WTC11 (cell line): ENCODE measurements at regions not wholly inside any gene's neighbourhood (a gene's known extent, or its start where the extent isn't known, plus 50 kb on each side); places are given as distances from the start of the nearest gene placed in this dataset.

Source experiments
- ATAC-seq: fragments of 200-7000 bp; cut with Tn5 transposase; 2 replicates; pipeline ENCODE4 v1.10.0; 2021; ENCODE audit warnings: mild to moderate bottlenecking, moderate library complexity
- CTCF ChIA-PET: fragments of 300-600 bp; sonication (Branson Sonifier 250); formaldehyde crosslinking; loops from one replicate; lab custom pipeline; 2021; ENCODE audit warnings: antibody characterized with exemption; lab: Charles Lee
- POLR2A ChIA-PET: fragments of 350-600 bp; sonication (Branson Sonifier 250); formaldehyde crosslinking; loops from one replicate; lab custom pipeline; 2021; ENCODE audit warnings: antibody characterized with exemption; lab: Charles Lee
- DNase-seq: peaks from one replicate; pipeline ENCODE4 v3.0.0; 2021; ENCODE audit warnings: low spot score
- H3K27ac Mint-ChIP-seq: 2 replicates; pipeline ENCODE4 v1.8.0; 2021; ENCODE audit warnings: mixed read lengths
- H3K27me3 Mint-ChIP-seq: 2 replicates; pipeline ENCODE4 v1.8.0; 2021; ENCODE audit warnings: low read depth, mild to moderate bottlenecking, moderate library complexity, mixed read lengths
- H3K36me3 Mint-ChIP-seq: 2 replicates; pipeline ENCODE4 v1.8.0; 2021; ENCODE audit warnings: mixed read lengths
- H3K4me1 Mint-ChIP-seq: 2 replicates; pipeline ENCODE4 v1.8.0; 2022; ENCODE audit warnings: mixed read lengths
- H3K4me3 Mint-ChIP-seq: 2 replicates; pipeline ENCODE4 v1.8.0; 2021; ENCODE audit warnings: mild to moderate bottlenecking, moderate library complexity, mixed read lengths
- H3K9me3 Mint-ChIP-seq: 2 replicates; pipeline ENCODE4 v1.8.0; 2021; ENCODE audit warnings: mixed read lengths
- ATF3 ChIP-seq: sonication (generic); formaldehyde crosslinking; conservative IDR thresholded peaks from 2 replicates; pipeline ENCODE4 v1.8.1; 2022; ENCODE audit warnings: mild to moderate bottlenecking, missing genetic modification reagents
- EMX1 ChIP-seq: fragments of 250-450 bp; sonication (Bioruptor Pico); IDR thresholded peaks from 2 replicates; pipeline ENCODE4 v1.8.0; 2021; ENCODE audit warnings: mild to moderate bottlenecking
- ESRRA ChIP-seq: sonication (generic); formaldehyde crosslinking; IDR thresholded peaks from 2 replicates; pipeline ENCODE4 v1.8.1; 2022; ENCODE audit warnings: mild to moderate bottlenecking, missing genetic modification reagents, borderline replicate concordance
- FOXJ3 ChIP-seq: sonication (generic); formaldehyde crosslinking; IDR thresholded peaks from 2 replicates; pipeline ENCODE4 v1.9.0; 2021; ENCODE audit warnings: missing genetic modification reagents, mild to moderate bottlenecking, borderline replicate concordance
- GRHL2 ChIP-seq: fragments of 250-450 bp; sonication (Bioruptor Pico); IDR thresholded peaks from 2 replicates; pipeline ENCODE4 v1.8.0; 2022; ENCODE audit warnings: mild to moderate bottlenecking, moderate library complexity; ENCODE audit not compliant: insufficient replicate concordance, severe bottlenecking
- GTF2I ChIP-seq: fragments of 250-450 bp; sonication (Bioruptor Pico); conservative IDR thresholded peaks from 2 replicates; pipeline ENCODE4 v1.4.0; 2021; ENCODE audit warnings: mild to moderate bottlenecking
- IRF2 ChIP-seq: sonication (generic); formaldehyde crosslinking; IDR thresholded peaks from 2 replicates; pipeline ENCODE4 v1.8.0; 2022; ENCODE audit warnings: low read depth, missing genetic modification reagents, borderline replicate concordance
- JAZF1 ChIP-seq: fragments of 250-450 bp; sonication (Bioruptor Pico); IDR thresholded peaks from 2 replicates; pipeline ENCODE4 v1.9.0; 2021; ENCODE audit warnings: moderate library complexity, mild to moderate bottlenecking, inconsistent platforms
- KAT7 ChIP-seq: sonication (generic); formaldehyde crosslinking; IDR thresholded peaks from 2 replicates; pipeline ENCODE4 v1.8.1; 2023; ENCODE audit warnings: missing genetic modification reagents, mild to moderate bottlenecking, borderline replicate concordance
- MAX ChIP-seq: sonication (generic); formaldehyde crosslinking; IDR thresholded peaks from 2 replicates; pipeline ENCODE4 v1.8.0; 2022; ENCODE audit warnings: mild to moderate bottlenecking, missing genetic modification reagents
- NR1H2 ChIP-seq: sonication (generic); formaldehyde crosslinking; IDR thresholded peaks from 2 replicates; pipeline ENCODE4 v1.9.0; 2021; ENCODE audit warnings: mild to moderate bottlenecking, moderate library complexity, missing genetic modification reagents
- PREB ChIP-seq: sonication (generic); formaldehyde crosslinking; IDR thresholded peaks from 2 replicates; pipeline ENCODE4 v1.8.1; 2022; ENCODE audit warnings: mild to moderate bottlenecking, missing genetic modification reagents, moderate library complexity, borderline replicate concordance
- STAT6 ChIP-seq: sonication (generic); formaldehyde crosslinking; conservative IDR thresholded peaks from 2 replicates; pipeline ENCODE4 v1.8.1; 2023; ENCODE audit warnings: mild to moderate bottlenecking, low read depth, missing genetic modification reagents, moderate library complexity
- TEAD1 ChIP-seq: sonication (generic); formaldehyde crosslinking; IDR thresholded peaks from 2 replicates; pipeline ENCODE4 v1.8.0; 2022; ENCODE audit warnings: mild to moderate bottlenecking, missing genetic modification reagents
- TP53 ChIP-seq: sonication (generic); formaldehyde crosslinking; IDR thresholded peaks from 2 replicates; pipeline ENCODE4 v1.8.1; 2023; ENCODE audit warnings: mild to moderate bottlenecking, missing genetic modification reagents
- ZNF121 ChIP-seq: sonication (generic); formaldehyde crosslinking; IDR thresholded peaks from 2 replicates; pipeline ENCODE4 v1.8.0; 2023; ENCODE audit warnings: missing genetic modification reagents
- ZNF232 ChIP-seq: sonication (generic); formaldehyde crosslinking; IDR thresholded peaks from 2 replicates; pipeline ENCODE4 v1.8.0; 2022; ENCODE audit warnings: mild to moderate bottlenecking, missing genetic modification reagents
- ZNF281 ChIP-seq: sonication (generic); formaldehyde crosslinking; IDR thresholded peaks from 2 replicates; pipeline ENCODE4 v1.8.0; 2023; ENCODE audit warnings: mild to moderate bottlenecking, missing genetic modification reagents
- TF ChIP-seq, protein P1 (sequence below): sonication (generic); formaldehyde crosslinking; IDR thresholded peaks from 2 replicates; pipeline ENCODE4 v1.8.0; 2022; ENCODE audit warnings: mild to moderate bottlenecking, missing genetic modification reagents
- TF ChIP-seq, protein P2 (sequence below): sonication (generic); formaldehyde crosslinking; IDR thresholded peaks from 2 replicates; pipeline ENCODE4 v1.8.1; 2023; ENCODE audit warnings: mild to moderate bottlenecking, missing genetic modification reagents
- TF ChIP-seq, protein P3 (sequence below): sonication (generic); formaldehyde crosslinking; IDR thresholded peaks from 2 replicates; pipeline ENCODE4 v1.8.1; 2023; ENCODE audit warnings: mild to moderate bottlenecking, moderate library complexity, missing genetic modification reagents

GRCh38 chr22:47817380-47817779 lies 1054.9 kb downstream of the TBC1D22A start (continued):
- TF ChIP-seq IRF2 (CRISPR knock-in tag) (no peak), ESRRA (CRISPR knock-in tag) (no peak)
- TF ChIP-seq, protein P1, sequence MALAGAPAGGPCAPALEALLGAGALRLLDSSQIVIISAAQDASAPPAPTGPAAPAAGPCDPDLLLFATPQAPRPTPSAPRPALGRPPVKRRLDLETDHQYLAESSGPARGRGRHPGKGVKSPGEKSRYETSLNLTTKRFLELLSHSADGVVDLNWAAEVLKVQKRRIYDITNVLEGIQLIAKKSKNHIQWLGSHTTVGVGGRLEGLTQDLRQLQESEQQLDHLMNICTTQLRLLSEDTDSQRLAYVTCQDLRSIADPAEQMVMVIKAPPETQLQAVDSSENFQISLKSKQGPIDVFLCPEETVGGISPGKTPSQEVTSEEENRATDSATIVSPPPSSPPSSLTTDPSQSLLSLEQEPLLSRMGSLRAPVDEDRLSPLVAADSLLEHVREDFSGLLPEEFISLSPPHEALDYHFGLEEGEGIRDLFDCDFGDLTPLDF, result no peak

DNA sequence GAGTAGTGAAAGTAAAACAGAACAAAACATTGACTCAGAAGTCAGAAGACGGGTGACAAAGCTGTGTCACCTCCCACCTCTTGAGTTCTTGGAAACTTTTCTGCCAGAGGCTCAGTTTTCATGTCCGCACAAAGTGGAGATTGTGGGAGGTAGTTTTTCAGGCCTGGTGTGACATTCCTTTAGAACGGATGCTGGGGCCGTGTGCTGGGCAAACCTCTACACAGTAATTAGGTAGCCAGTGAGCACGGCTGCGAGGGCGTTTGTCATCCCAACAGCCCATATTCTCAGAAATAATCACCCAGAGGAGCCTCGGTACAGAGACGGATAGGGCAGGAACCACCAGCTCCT lies 1054.4 kb downstream of the TBC1D22A start:
- ATAC-seq (no peak), DNase-seq (no peak)
- CTCF ChIA-PET, result no interaction called here
- Mint-ChIP-seq H3K9me3 (peaks cover 34% of the 10 kb centered on the region), H3K27ac (no peak overlapping the region), H3K4me1 (no peaks in the 10 kb centered on the region), H3K27me3 (no peaks in the 10 kb centered on the region), H3K36me3 (peaks cover 4% of the 10 kb centered on the region), H3K4me3 (no peak overlapping the region)
- TF ChIP-seq GTF2I (CRISPR knock-in tag) (no peak), FOXJ3 (no peak), PREB (CRISPR knock-in tag) (no peak), MAX (CRISPR knock-in tag) (no peak), JAZF1 (CRISPR knock-in tag) (no peak), NR1H2 (CRISPR knock-in tag) (no peak), ZNF121 (no peak), ATF3 (CRISPR knock-in tag) (no peak)
- POLR2A ChIA-PET, result no interaction called here

DNA sequence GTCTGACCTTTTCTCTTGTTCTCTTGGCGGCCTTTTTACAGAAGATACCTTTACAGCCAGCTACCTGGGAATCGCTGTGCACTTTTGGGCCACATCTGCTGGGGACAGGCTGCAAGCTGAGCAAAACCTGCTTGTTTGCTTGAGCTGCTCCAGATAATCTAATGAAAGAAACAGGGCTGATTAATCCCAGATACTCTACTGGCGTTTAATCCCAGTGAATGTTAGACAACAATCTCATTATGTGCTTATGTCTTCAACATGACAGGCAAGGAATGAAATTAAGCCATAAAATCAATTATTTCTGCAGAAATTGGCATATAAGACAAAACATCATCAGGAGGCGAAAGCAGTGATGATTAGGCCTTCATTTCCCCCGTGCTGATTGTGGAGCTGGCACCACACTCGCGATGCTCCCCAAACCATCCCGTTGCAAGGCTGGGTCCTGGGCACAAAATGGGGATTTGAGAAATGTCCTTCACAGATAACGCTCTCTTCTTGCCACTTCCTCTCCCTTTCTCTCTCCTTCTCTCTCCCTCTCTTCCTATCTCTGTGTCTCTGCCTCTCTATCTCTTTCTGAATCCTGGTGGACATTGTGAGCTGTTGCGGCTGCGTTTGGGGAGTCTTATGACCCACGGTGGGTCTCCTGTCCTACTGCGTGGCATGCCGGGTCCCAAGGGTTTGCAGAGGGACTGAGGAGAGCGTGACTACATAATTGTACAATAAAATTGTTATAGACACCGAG lies 1053.8 kb downstream of the TBC1D22A start:
- no peak for DNase-seq
- Mint-ChIP-seq H3K27ac (no peak overlapping the region), H3K27me3 (no peaks in the 10 kb centered on the region), H3K9me3 (peaks cover 32% of the 10 kb centered on the region), H3K4me1 (no peaks in the 10 kb centered on the region), H3K36me3 (peaks cover 4% of the 10 kb centered on the region), H3K4me3 (no peak overlapping the region)
- CTCF ChIA-PET, result no interaction called here
- ATAC-seq, result no peak
- TF ChIP-seq EMX1 (CRISPR knock-in tag) (no peak), GRHL2 (no peak), ZNF232 (CRISPR knock-in tag) (no peak), STAT6 (CRISPR knock-in tag) (no peak), TP53 (CRISPR knock-in tag) (no peak), TEAD1 (no peak), KAT7 (no peak), ZNF281 (CRISPR knock-in tag) (no peak)
- TF ChIP-seq, protein P2, sequence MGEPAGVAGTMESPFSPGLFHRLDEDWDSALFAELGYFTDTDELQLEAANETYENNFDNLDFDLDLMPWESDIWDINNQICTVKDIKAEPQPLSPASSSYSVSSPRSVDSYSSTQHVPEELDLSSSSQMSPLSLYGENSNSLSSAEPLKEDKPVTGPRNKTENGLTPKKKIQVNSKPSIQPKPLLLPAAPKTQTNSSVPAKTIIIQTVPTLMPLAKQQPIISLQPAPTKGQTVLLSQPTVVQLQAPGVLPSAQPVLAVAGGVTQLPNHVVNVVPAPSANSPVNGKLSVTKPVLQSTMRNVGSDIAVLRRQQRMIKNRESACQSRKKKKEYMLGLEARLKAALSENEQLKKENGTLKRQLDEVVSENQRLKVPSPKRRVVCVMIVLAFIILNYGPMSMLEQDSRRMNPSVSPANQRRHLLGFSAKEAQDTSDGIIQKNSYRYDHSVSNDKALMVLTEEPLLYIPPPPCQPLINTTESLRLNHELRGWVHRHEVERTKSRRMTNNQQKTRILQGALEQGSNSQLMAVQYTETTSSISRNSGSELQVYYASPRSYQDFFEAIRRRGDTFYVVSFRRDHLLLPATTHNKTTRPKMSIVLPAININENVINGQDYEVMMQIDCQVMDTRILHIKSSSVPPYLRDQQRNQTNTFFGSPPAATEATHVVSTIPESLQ (CRISPR knock-in tag), result no peak
- TF ChIP-seq, protein P3, sequence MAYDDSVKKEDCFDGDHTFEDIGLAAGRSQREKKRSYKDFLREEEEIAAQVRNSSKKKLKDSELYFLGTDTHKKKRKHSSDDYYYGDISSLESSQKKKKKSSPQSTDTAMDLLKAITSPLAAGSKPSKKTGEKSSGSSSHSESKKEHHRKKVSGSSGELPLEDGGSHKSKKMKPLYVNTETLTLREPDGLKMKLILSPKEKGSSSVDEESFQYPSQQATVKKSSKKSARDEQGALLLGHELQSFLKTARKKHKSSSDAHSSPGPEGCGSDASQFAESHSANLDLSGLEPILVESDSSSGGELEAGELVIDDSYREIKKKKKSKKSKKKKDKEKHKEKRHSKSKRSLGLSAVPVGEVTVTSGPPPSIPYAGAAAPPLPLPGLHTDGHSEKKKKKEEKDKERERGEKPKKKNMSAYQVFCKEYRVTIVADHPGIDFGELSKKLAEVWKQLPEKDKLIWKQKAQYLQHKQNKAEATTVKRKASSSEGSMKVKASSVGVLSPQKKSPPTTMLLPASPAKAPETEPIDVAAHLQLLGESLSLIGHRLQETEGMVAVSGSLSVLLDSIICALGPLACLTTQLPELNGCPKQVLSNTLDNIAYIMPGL (CRISPR knock-in tag), result no peak
- POLR2A ChIA-PET, result no interaction called here
